Testis (tissue), 2 donors: ENCODE measurements at regions not wholly inside any gene's neighbourhood (a gene's known extent, or its start where the extent isn't known, plus 50 kb on each side); places are given as distances from the start of the nearest gene placed in this dataset.

Experiments
- DNase-seq: peaks from one replicate; pipeline ENCODE4 v3.0.0-alpha.2; 2019
- H3K27ac ChIP-seq, 2 donors: fragments of 200-600 bp; sonication (generic); one replicate each; pipeline ENCODE4 v1.5.1; 2019
- H3K27me3 ChIP-seq: fragments of 200-600 bp; sonication (generic); one replicate; pipeline ENCODE4 v1.5.1; 2019
- H3K36me3 ChIP-seq: fragments of 200-600 bp; sonication (generic); one replicate; pipeline ENCODE4 v1.5.1; 2017; ENCODE audit warnings: low read depth; ENCODE audit errors: missing control alignments
- H3K4me1 ChIP-seq: fragments of 200-600 bp; sonication (generic); one replicate; pipeline ENCODE4 v1.5.1; 2019
- H3K4me3 ChIP-seq, 2 donors: fragments of 200-600 bp; sonication (generic); one replicate each; pipeline ENCODE4 v1.5.1; 2017 to 2019
- H3K9me3 ChIP-seq: fragments of 200-600 bp; sonication (generic); one replicate; pipeline ENCODE4 v1.5.1; 2017
- POLR2A ChIP-seq: fragments of 450-650 bp; IDR thresholded peaks from one replicate; pipeline ENCODE4 v1.6.1; 2017; ENCODE audit warnings: antibody characterized with exemption, mild to moderate bottlenecking, moderate library complexity
- WGBS, 2 donors: methylation state at CpG; one replicate each; pipeline ENCODE4 v1.1.5; 2018; 5-methylcytosine and 5-hydroxymethylcytosine counted together
- intact Hi-C: fragments of 100-400 bp; cut with DNase I; formaldehyde crosslinking; loops from one replicate; pipeline ENCODE4 v1.15.1; 2023; ENCODE audit warnings: low total_unique reads
- TF ChIP-seq, protein P1 (sequence below), 3 experiments: fragments of 450-650 bp in 2 of 3; fragments of 200-600 bp in 1 of 3; sonication (generic) in 1 of 3; IDR thresholded peaks; one replicate each; pipeline ENCODE4 v1.5.1; 2016 to 2019; ENCODE audit warnings: antibody characterized with exemption in 3 of 3, mild to moderate bottlenecking in 2 of 3, moderate library complexity in 1 of 3

DNA sequence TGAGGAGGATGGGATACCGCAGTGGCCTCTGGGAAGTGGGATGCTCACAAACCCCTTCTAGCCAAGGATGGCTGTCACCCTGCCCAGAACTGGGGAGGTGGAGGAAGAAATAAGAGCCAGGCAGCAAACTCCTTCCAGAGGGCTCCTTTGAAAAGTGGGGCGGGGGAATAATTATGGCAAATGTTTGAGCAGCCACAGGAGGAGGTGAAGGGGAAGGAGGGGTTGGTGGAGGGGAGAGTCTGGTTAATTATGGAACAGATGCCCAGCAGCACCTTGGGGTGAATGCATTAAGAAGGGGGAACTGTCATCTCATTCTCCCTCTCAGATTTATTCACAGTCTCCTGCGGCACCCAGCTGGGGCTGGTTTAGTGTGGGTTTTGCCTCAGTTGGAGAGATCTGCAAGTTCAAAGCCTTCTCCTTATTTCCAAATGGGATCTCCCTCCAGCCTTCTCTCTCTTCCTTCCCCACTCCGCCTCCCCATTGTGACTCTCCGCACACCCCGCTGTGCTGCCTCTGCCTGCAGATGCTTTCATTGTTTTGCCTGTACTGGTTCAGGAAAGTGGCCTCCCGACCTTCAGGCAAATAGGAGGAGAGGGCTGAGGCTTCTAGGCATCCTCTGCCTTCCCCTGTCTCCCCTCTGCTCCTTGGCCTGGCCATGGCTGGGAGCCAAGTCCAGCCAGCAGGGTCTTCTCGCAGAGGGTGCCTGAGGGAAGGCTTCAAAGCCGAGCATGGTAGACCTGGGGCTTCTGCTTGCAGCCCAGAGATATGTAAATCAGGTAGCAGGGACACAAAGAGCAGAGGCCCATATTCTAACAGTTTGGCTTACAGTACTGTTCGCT is 457.2 kb upstream of the MEX3C start:
- intact Hi-C loops = no loop called here
- Histone ChIP-seq H3K4me3 (no peak overlapping the region), H3K36me3 (no peaks in the 10 kb centered on the region), H3K27me3 (no peaks in the 10 kb centered on the region), H3K27ac (no peak overlapping the region), H3K9me3 (no peaks in the 10 kb centered on the region), H3K4me1 (no peaks in the 10 kb centered on the region)
- TF ChIP-seq, protein P1, sequence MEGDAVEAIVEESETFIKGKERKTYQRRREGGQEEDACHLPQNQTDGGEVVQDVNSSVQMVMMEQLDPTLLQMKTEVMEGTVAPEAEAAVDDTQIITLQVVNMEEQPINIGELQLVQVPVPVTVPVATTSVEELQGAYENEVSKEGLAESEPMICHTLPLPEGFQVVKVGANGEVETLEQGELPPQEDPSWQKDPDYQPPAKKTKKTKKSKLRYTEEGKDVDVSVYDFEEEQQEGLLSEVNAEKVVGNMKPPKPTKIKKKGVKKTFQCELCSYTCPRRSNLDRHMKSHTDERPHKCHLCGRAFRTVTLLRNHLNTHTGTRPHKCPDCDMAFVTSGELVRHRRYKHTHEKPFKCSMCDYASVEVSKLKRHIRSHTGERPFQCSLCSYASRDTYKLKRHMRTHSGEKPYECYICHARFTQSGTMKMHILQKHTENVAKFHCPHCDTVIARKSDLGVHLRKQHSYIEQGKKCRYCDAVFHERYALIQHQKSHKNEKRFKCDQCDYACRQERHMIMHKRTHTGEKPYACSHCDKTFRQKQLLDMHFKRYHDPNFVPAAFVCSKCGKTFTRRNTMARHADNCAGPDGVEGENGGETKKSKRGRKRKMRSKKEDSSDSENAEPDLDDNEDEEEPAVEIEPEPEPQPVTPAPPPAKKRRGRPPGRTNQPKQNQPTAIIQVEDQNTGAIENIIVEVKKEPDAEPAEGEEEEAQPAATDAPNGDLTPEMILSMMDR (IDR thresholded peaks at IDR 0.05) = no peak
- no peak for TF ChIP-seq POLR2A
- DNase-seq = no peak
- WGBS, 2 donors = 65 to 68% methylated on average over 8 to 10 of the region's 10 CpGs

DNA sequence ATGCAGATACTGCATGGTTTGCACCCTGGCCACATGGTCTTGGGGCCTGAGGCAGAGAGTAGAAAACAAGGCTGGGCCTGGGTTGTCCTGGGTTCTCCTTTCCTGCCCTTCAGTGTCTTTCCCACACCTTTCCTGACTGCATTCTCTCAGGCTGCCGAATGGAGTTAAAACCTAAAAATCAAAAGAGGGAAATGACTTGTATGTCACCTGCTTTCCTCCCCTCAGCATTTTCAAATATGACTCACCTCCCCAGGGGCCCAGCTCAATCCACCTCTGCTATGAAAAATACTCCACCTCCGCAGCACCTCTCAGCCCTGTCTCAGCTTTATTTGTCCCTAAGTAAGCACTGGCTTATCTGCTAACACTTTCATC is 457.8 kb upstream of the MEX3C start:
- Histone ChIP-seq H3K36me3 (no peaks in the 10 kb centered on the region), H3K4me3 (no peak overlapping the region), H3K27me3 (no peaks in the 10 kb centered on the region), H3K9me3 (no peaks in the 10 kb centered on the region), H3K27ac (no peak overlapping the region), H3K4me1 (no peaks in the 10 kb centered on the region)
- intact Hi-C loops = no loop called here
- DNase-seq = no peak
- TF ChIP-seq, protein P1 (IDR thresholded peaks at IDR 0.05) = no peak
- no peak for TF ChIP-seq POLR2A
- 53 to 61% methylated on average over 2 of the region's 2 CpGs for WGBS, 2 donors

DNA sequence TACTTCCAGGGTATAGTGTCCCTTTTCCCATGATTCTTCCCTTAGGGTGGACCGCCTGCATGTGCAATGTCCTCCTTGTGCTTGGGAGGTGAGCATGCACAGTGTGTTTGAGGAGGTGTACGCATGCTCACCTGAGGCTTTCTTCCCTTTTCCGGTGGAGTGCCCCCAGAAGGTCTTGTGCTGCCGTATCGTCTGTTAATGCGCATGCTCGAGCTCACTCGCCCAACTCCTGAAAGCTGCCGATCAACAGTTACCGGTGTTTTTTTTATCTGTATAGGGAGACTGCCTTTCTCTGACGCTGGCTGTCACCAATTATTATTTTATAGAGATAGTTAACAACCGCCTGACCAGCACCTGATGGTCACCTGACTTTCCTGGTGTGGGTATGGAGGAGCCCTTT is 458.8 kb upstream of the MEX3C start:
- no peaks in the 10 kb centered on the region for H3K9me3 ChIP-seq
- no peaks in the 10 kb centered on the region for H3K36me3 ChIP-seq
- no peak overlapping the region for H3K27ac ChIP-seq
- H3K27me3 ChIP-seq = no peaks in the 10 kb centered on the region
- no peaks in the 10 kb centered on the region for H3K4me1 ChIP-seq
- TF ChIP-seq, protein P1 (IDR thresholded peaks at IDR 0.05) = no peak
- no peak for TF ChIP-seq POLR2A
- intact Hi-C loops = no loop called here
- 50 to 69% methylated on average over 7 to 12 of the region's 12 CpGs for WGBS, 2 donors
- H3K4me3 ChIP-seq = no peak overlapping the region
- DNase-seq = peak; percentile 26

DNA sequence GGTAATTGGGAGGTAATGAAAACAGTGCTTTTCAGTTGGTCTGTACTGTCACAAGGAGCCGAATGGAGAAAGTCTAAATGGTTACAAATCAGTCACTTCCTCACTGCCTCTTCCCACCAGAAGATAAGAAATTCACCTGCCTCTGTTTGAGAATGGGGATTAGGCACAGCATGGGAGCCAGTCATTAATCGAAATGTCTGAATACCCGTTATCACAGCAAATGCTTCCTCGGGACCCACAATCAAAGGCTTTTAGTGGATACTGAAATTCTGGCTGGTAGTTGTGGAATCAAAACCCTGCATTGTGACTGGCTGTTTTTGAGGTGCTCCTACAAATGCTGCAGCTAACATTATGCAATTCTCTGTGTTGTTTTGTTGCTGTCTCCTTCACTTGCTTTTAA is 461.0 kb upstream of the MEX3C start:
- Histone ChIP-seq H3K4me3 (no peak overlapping the region), H3K9me3 (no peaks in the 10 kb centered on the region), H3K27ac (no peak overlapping the region), H3K27me3 (no peaks in the 10 kb centered on the region), H3K4me1 (no peaks in the 10 kb centered on the region), H3K36me3 (no peaks in the 10 kb centered on the region)
- intact Hi-C loops = no loop called here
- DNase-seq = no peak
- TF ChIP-seq POLR2A = no peak
- TF ChIP-seq, protein P1 (IDR thresholded peaks at IDR 0.05) = no peak
- WGBS, 2 donors = 32 to 51% methylated on average over 4 of the region's 4 CpGs

DNA sequence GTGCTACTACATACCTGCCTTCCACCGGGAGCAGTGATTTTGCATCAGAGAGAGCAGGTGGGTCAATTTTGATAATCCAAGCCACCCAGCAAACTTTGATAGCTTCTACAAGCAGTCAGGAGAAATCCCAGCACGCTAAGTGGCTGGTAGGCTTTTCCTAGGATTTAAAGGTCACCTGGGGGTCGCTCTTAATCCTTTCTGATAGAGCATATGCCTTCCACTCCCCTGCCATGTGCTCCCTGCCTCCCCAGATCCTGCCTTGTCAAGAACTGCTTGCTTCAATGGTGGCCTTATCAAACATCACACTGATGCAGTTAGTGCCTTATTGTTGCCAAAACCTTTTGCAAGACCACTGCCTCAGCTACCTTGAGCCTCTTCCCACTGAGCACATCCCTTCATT is 462.3 kb upstream of the MEX3C start:
- H3K27ac ChIP-seq = no peak overlapping the region
- H3K27me3 ChIP-seq = no peaks in the 10 kb centered on the region
- no peak overlapping the region for H3K4me3 ChIP-seq
- DNase-seq = no peak
- H3K4me1 ChIP-seq = no peaks in the 10 kb centered on the region
- no peaks in the 10 kb centered on the region for H3K9me3 ChIP-seq
- 88 to 93% methylated on average over 3 of the region's 3 CpGs for WGBS, 2 donors
- no peaks in the 10 kb centered on the region for H3K36me3 ChIP-seq
- intact Hi-C loops = no loop called here
- TF ChIP-seq, protein P1 (IDR thresholded peaks at IDR 0.05) = no peak
- no peak for TF ChIP-seq POLR2A
